Thyroid gland (tissue), 4 donors: ENCODE measurements at regions not wholly inside any gene's neighbourhood (a gene's known extent, or its start where the extent isn't known, plus 50 kb on each side); places are given as distances from the start of the nearest gene placed in this dataset.
A peak's percentile ranks its signal among the peaks of the same experiment; 100 is the strongest.
"Not testable (repeated sequence)": the region's sequence is repeated elsewhere in the genome, so short reads cannot be mapped to it uniquely, and the experiment has no call there.

Source experiments
- DNase-seq, 2 donors: peaks; one replicate each; pipeline ENCODE4 v3.0.0-alpha.2; 2019
- H3K27ac ChIP-seq, 3 donors: fragments of 200-600 bp; sonication (generic); 1 replicate in 2 of 3; 2 replicates in 1 of 3; pipeline ENCODE4 v1.5.1; 2016 to 2019; ENCODE audit warnings: mild to moderate bottlenecking in 1 of 3, moderate library complexity in 1 of 3
- H3K27me3 ChIP-seq: fragments of 200-600 bp; sonication (generic); one replicate; pipeline ENCODE4 v1.5.1; 2019
- H3K36me3 ChIP-seq, 2 donors: fragments of 200-600 bp; sonication (generic); one replicate each; pipeline ENCODE4 v1.5.1; 2016 to 2019
- H3K4me1 ChIP-seq, 2 donors: fragments of 200-600 bp; sonication (generic); one replicate each; pipeline ENCODE4 v1.5.1; 2017 to 2019
- H3K4me3 ChIP-seq, 3 donors: fragments of 200-600 bp; sonication (generic); replicated peaks in 1 of 3; 1 replicate in 2 of 3; 2 replicates in 1 of 3; pipeline ENCODE4 v1.5.1; 2016; ENCODE audit warnings: mild to moderate bottlenecking in 1 of 3
- H3K9me3 ChIP-seq: fragments of 200-600 bp; sonication (generic); one replicate; pipeline ENCODE4 v1.5.1; 2017
- CTCF ChIP-seq, 6 experiments: fragments of 200-600 bp in 3 of 6; fragments of 450-650 bp in 3 of 6; sonication (generic) in 3 of 6; IDR thresholded peaks; one replicate each; pipeline ENCODE4 v1.5.1; 2016 to 2019; ENCODE audit warnings: antibody characterized with exemption in 6 of 6, mild to moderate bottlenecking in 2 of 6, inconsistent platforms in 1 of 6, moderate library complexity in 1 of 6
- POLR2A ChIP-seq, 2 donors: fragments of 450-650 bp; IDR thresholded peaks; one replicate each; pipeline ENCODE4 v1.6.1; 2017; ENCODE audit warnings: antibody characterized with exemption in 2 of 2, mild to moderate bottlenecking in 2 of 2, moderate library complexity in 1 of 2
- WGBS, 2 donors: methylation state at CpG; one replicate each; pipeline ENCODE4 v1.1.5; 2017; 5-methylcytosine and 5-hydroxymethylcytosine counted together
- intact Hi-C: fragments of 100-400 bp; cut with DNase I; formaldehyde crosslinking; loops from one replicate; pipeline ENCODE4 v1.15.1; 2023

GRCh38 chr20:53856300-53857295 is 213.8 kb downstream of the BCAS1 start:
- Histone ChIP-seq H3K4me1 (peaks cover 5 to 26% of the 10 kb centered on the region in 2 donors), H3K9me3 (no peaks in the 10 kb centered on the region), H3K27ac (peak overlapping the region in 2 of 3 donors; percentile 5 to 70), H3K36me3 (no peaks in the 10 kb centered on the region), H3K4me3 (no peak overlapping the region), H3K27me3 (no peaks in the 10 kb centered on the region)
- intact Hi-C loops, result no loop called here
- no peak for DNase-seq
- 87 to 96% methylated on average over 5 of the region's 5 CpGs for WGBS, 2 donors
- no peak for TF ChIP-seq CTCF (IDR thresholded peaks at IDR 0.05)
- no peak for TF ChIP-seq POLR2A (IDR thresholded peaks at IDR 0.05)

DNA sequence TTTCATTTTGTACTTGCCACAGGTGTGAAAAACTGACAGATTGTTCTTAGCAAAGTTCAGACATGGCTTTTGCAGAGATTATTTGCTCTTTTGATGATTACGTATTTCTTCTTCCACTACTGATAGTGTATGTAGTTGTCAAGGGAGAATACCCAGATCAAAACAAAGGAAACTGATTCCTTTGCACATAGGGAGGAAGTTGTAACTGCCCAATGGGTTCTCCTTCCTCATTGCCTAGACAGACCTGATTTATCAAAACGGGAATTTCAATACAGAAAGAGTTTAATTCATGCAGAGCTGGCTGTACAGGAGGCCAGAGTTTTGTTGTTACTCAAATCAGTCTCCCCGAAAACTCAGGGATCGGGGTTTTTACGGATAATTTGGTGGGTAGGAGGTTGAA is 214.7 kb downstream of the BCAS1 start:
- TF ChIP-seq CTCF (IDR thresholded peaks at IDR 0.05) (no peak), POLR2A (IDR thresholded peaks at IDR 0.05) (no peak)
- H3K36me3 ChIP-seq, result no peaks in the 10 kb centered on the region
- intact Hi-C loops, result no loop called here
- no peak for DNase-seq
- H3K9me3 ChIP-seq, result no peaks in the 10 kb centered on the region
- H3K4me1 ChIP-seq, result peaks cover 5 to 26% of the 10 kb centered on the region in 2 donors
- H3K27ac ChIP-seq, result peak overlapping the region in 2 of 3 donors; percentile 57 to 70
- 90% methylated on average over 5 of the region's 5 CpGs for whole genome bisulfite sequencing, 2 donors
- H3K4me3 ChIP-seq, result no peak overlapping the region
- no peaks in the 10 kb centered on the region for H3K27me3 ChIP-seq

DNA sequence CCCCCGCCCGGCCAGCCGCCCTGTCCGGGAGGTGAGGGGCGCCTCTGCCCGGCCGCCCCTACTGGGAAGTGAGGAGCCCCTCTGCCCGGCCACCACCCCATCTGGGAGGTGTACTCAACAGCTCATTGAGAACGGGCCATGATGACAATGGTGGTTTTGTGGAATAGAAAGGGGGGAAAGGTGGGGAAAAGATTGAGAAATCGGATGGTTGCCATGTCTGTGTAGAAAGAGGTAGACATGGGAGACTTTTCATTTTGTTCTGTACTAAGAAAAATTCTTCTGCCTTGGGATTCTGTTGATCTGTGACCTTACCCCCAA is 215.8 kb downstream of the BCAS1 start:
- Histone ChIP-seq H3K27ac (peak overlapping the region in 1 of 3 donors; percentile 30), H3K4me1 (peaks cover 5 to 18% of the 10 kb centered on the region in 2 donors)
- DNase-seq, H3K4me3 ChIP-seq, H3K36me3 ChIP-seq, H3K27me3 ChIP-seq, intact Hi-C loops, H3K9me3 ChIP-seq: not testable (repeated sequence)
- 80% methylated on average over 1 of the region's 10 CpGs; no CpG with 5 or more reads in 1 of the 2 donors for WGBS, 2 donors

GRCh38 chr20:53853111-53853713 is 217.2 kb downstream of the BCAS1 start:
- intact Hi-C loops, result no loop called here
- no peak for TF ChIP-seq CTCF (IDR thresholded peaks at IDR 0.05)
- TF ChIP-seq POLR2A (IDR thresholded peaks at IDR 0.05), result no peak
- Histone ChIP-seq H3K36me3 (no peaks in the 10 kb centered on the region), H3K27ac (peak overlapping the region in 1 of 3 donors; percentile 5), H3K27me3 (no peaks in the 10 kb centered on the region), H3K4me3 (no peak overlapping the region), H3K4me1 (peaks cover 5 to 15% of the 10 kb centered on the region in 2 donors), H3K9me3 (no peaks in the 10 kb centered on the region)
- no peak for DNase-seq
- 88 to 94% methylated on average over 4 of the region's 4 CpGs for WGBS, 2 donors

- Histone ChIP-seq H3K4me1 (peaks cover 5 to 15% of the 10 kb centered on the region in 2 donors), H3K36me3 (no peaks in the 10 kb centered on the region), H3K27ac (peak overlapping the region in 1 of 3 donors; percentile 5), H3K4me3 (no peak overlapping the region), H3K27me3 (no peaks in the 10 kb centered on the region), H3K9me3 (no peaks in the 10 kb centered on the region)
- no peak for DNase-seq
- 98% methylated on average over 5 of the region's 5 CpGs for WGBS, 2 donors
- no peak for TF ChIP-seq CTCF (IDR thresholded peaks at IDR 0.05)
- TF ChIP-seq POLR2A (IDR thresholded peaks at IDR 0.05), result no peak
- intact Hi-C loops, result no loop called here
These were observed 217.7 kb downstream of the BCAS1 start for GRCh38 chr20:53852691-53853090.
